OCI-LY7 (cell line): ENCODE measurements at regions not wholly inside any gene's neighbourhood (a gene's known extent, or its start where the extent isn't known, plus 50 kb on each side); places are given as distances from the start of the nearest gene placed in this dataset.
"Not testable (repeated sequence)": the region's sequence is repeated elsewhere in the genome, so short reads cannot be mapped to it uniquely, and the experiment has no call there.

Source experiments
- CTCF ChIP-seq: fragments of 200-600 bp; sonication (generic); conservative IDR thresholded peaks from 2 replicates; pipeline ENCODE4 v1.5.1; 2014; ENCODE audit warnings: mild to moderate bottlenecking, antibody characterized with exemption, low read length, moderate library complexity, mixed read lengths
- EZH2phosphoT487 ChIP-seq: fragments of 200-600 bp; sonication (generic); IDR thresholded peaks from 2 replicates; pipeline ENCODE4 v1.6.1; 2018; ENCODE audit warnings: low read depth, borderline replicate concordance, mild to moderate bottlenecking, mixed run types, antibody characterized with exemption, low read length, moderate library complexity, mixed read lengths

DNA sequence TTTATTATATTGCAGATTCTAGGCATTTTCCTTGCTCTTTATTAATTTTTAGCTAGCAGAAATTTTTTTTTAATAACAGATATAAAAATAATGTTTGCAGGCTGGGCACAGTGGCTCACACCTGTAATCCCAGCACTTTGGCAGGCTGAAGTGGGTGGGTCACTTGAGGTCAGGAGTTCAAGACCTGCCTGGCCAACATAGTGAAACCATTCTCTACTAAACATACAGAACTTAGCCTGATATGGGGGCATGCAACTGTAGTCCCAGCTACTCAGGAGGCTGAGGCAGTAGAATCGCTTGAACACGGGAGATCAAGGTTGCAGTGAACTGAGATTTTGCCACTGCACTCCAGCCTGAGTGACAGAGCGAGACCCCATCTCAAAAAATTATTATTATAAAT, 304.6 kb upstream of the KCND2 start:
- not testable (repeated sequence) for TF ChIP-seq CTCF, EZH2phosphoT487
